HEK293 (cell line): ENCODE measurements at regions not wholly inside any gene's neighbourhood (a gene's known extent, or its start where the extent isn't known, plus 50 kb on each side); places are given as distances from the start of the nearest gene placed in this dataset.

Source experiments
- CTCF ChIP-seq: fragments of 450-650 bp; formaldehyde crosslinking; IDR thresholded peaks from 2 replicates; pipeline ENCODE4 v1.5.1; 2016; ENCODE audit warnings: missing biosample characterization, missing genetic modification characterization
- KLF1 ChIP-seq: fragments of 450-650 bp; formaldehyde crosslinking; IDR thresholded peaks from 2 replicates; pipeline ENCODE4 v1.5.1; 2016; ENCODE audit warnings: missing biosample characterization, missing genetic modification characterization
- MZF1 ChIP-seq: fragments of 450-650 bp; formaldehyde crosslinking; IDR thresholded peaks from 2 replicates; pipeline ENCODE4 v1.5.1; 2017; ENCODE audit warnings: missing biosample characterization, missing genetic modification characterization, borderline replicate concordance
- TCF7L2 ChIP-seq: IDR thresholded peaks from 2 replicates; pipeline ENCODE4 v1.6.1; 2011; ENCODE audit warnings: low read depth, mild to moderate bottlenecking, inconsistent platforms, low read length, moderate library complexity, borderline replicate concordance
- ZFP3 ChIP-seq: fragments of 450-650 bp; formaldehyde crosslinking; IDR thresholded peaks from 2 replicates; pipeline ENCODE4 v1.5.1; 2016; ENCODE audit warnings: low read depth, missing biosample characterization, missing genetic modification characterization
- ZNF311 ChIP-seq: fragments of 450-650 bp; formaldehyde crosslinking; IDR thresholded peaks from 2 replicates; pipeline ENCODE4 v1.5.1; 2017; ENCODE audit warnings: missing biosample characterization, missing genetic modification characterization, borderline replicate concordance
- ZNF350 ChIP-seq: fragments of 450-650 bp; formaldehyde crosslinking; IDR thresholded peaks from 2 replicates; pipeline ENCODE4 v1.5.0; 2017; ENCODE audit warnings: missing biosample characterization, mild to moderate bottlenecking, missing genetic modification characterization
- ZNF777 ChIP-seq: fragments of 450-650 bp; formaldehyde crosslinking; IDR thresholded peaks from 2 replicates; pipeline ENCODE4 v1.5.1; 2017; ENCODE audit warnings: missing biosample characterization, missing genetic modification characterization, borderline replicate concordance
- ZNF792 ChIP-seq: fragments of 450-650 bp; formaldehyde crosslinking; IDR thresholded peaks from 2 replicates; pipeline ENCODE4 v1.5.1; 2016; ENCODE audit warnings: missing biosample characterization, missing genetic modification characterization
- ZSCAN18 ChIP-seq: fragments of 450-650 bp; formaldehyde crosslinking; IDR thresholded peaks from 2 replicates; pipeline ENCODE4 v1.5.1; 2016; ENCODE audit warnings: missing biosample characterization, missing genetic modification characterization

GRCh38 chr6:168206186-168206585 lies 113.4 kb downstream of the DACT2 start:
- TF ChIP-seq CTCF (tag by site-specific recombination) (no peak), KLF1 (tag by site-specific recombination) (no peak), ZSCAN18 (tag by site-specific recombination) (no peak), MZF1 (no peak), ZNF311 (tag by site-specific recombination) (no peak), ZNF777 (tag by site-specific recombination) (no peak), ZNF350 (tag by site-specific recombination) (no peak), ZFP3 (tag by site-specific recombination) (no peak), TCF7L2 (no peak), ZNF792 (tag by site-specific recombination) (no peak)
